RPMI7951 (cell line): ENCODE measurements at regions not wholly inside any gene's neighbourhood (a gene's known extent, or its start where the extent isn't known, plus 50 kb on each side); places are given as distances from the start of the nearest gene placed in this dataset.

Experiments
- DNase-seq: peaks from one replicate; pipeline ENCODE4 v3.0.0-alpha.2; 2012; ENCODE audit warnings: low read depth

- DNase-seq, result no peak
Measured at GRCh38 chr7:115883629-115884028, 146.9 kb downstream of the TFEC start.

- no peak for DNase-seq
Measured at GRCh38 chr7:115881476-115881875, 149.1 kb downstream of the TFEC start.

GRCh38 chr7:115879171-115879570 lies 151.4 kb downstream of the TFEC start:
- no peak for DNase-seq

GRCh38 chr7:115869801-115870200 lies 160.8 kb downstream of the TFEC start:
- no peak for DNase-seq

- no peak for DNase-seq
Measured at GRCh38 chr7:115869190-115869589, 161.4 kb downstream of the TFEC start.

GRCh38 chr7:115868369-115868768 lies 162.2 kb downstream of the TFEC start:
- no peak for DNase-seq

GRCh38 chr7:115864082-115864481 lies 166.5 kb downstream of the TFEC start:
- no peak for DNase-seq

- DNase-seq, result peak; percentile 34
Measured at GRCh38 chr7:115851291-115851690, 179.3 kb downstream of the TFEC start.

- no peak for DNase-seq
Measured at GRCh38 chr7:115850774-115851173, 179.8 kb downstream of the TFEC start.

GRCh38 chr7:115844857-115845256 lies 185.7 kb downstream of the TFEC start:
- DNase-seq, result no peak

- no peak for DNase-seq
Measured at GRCh38 chr7:115840702-115841101, 189.9 kb downstream of the TFEC start.

- no peak for DNase-seq
Measured at GRCh38 chr7:115838829-115839228, 191.7 kb downstream of the TFEC start.

- no peak for DNase-seq
Measured at GRCh38 chr7:115831371-115831770, 199.2 kb downstream of the TFEC start.

- DNase-seq, result no peak
Measured at GRCh38 chr7:115827305-115828045, 203.1 kb downstream of the TFEC start.

GRCh38 chr7:115825456-115826115 lies 205.0 kb downstream of the TFEC start:
- no peak for DNase-seq

- DNase-seq, result no peak
Measured at GRCh38 chr7:115822801-115823200, 207.8 kb downstream of the TFEC start.

GRCh38 chr7:115822380-115822779 lies 208.2 kb downstream of the TFEC start:
- no peak for DNase-seq

- DNase-seq, result no peak
Measured at GRCh38 chr7:115816318-115816974, 214.1 kb downstream of the TFEC start.

GRCh38 chr7:115812794-115813193 lies 217.8 kb downstream of the TFEC start:
- DNase-seq, result no peak

GRCh38 chr7:115805458-115805857 lies 225.1 kb downstream of the TFEC start:
- DNase-seq, result no peak

GRCh38 chr7:115802415-115802814 lies 228.1 kb downstream of the TFEC start:
- no peak for DNase-seq

- no peak for DNase-seq
Measured at GRCh38 chr7:115799430-115799829, 231.1 kb downstream of the TFEC start.
